ENCODE measurements at regions not wholly inside any gene's neighbourhood (a gene's known extent, or its start where the extent isn't known, plus 50 kb on each side); places are given as distances from the start of the nearest gene placed in this dataset.
"Not testable (repeated sequence)": the region's sequence is repeated elsewhere in the genome, so short reads cannot be mapped to it uniquely, and the experiment has no call there.

DNA sequence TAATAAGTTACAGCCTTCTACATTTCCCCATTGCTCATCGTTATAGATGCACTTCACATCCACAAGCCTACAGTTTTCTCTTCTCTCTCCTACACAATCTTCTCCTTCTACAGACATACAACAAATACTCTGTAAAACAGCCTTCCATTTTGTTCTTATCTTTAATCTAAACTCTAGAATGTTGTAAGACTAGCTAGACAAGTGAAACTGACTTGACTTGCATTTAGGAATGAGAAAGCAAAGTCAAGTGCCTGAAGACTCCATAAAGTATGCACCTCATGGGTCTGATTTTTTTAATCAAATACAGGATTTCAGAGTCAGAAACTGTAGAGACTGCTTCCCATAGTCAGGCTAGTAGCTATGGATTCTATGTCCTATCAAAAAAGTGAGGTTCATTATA is 190.3 kb downstream of the KLHL28 start:
- no peak for DNase-seq
- Histone ChIP-seq H3K36me3 (replicated peaks; ENCODE audit: control insufficient read depth, insufficient read depth, low read length) (no peaks in the 10 kb centered on the region), H3K4me3 (ENCODE audit: insufficient read depth, low read depth, low read length) (no peak overlapping the region), H3K27me3 (ENCODE audit: control insufficient read depth, insufficient read depth, low read length) (no peaks in the 10 kb centered on the region)

DNA sequence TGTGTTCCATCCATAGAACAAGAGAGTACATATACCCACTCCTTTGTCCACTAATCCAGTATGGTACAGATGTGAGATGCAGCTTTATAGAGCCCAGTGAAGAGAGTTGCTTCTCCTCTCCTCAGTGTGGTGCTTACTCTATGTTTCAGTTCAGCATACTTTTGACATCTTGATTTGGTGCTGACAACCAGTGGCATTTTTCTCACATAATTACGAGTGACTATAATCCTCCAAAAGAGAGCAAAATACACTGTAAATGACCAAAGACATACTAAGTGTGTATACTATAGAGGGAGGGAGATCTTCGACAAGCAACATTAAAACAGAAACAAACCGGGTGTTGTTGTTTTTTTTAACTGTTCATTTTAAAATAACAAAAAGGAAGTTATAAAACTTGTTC is 191.5 kb downstream of the KLHL28 start:
- no peaks in the 10 kb centered on the region for H3K36me3 ChIP-seq (replicated peaks; ENCODE audit: control insufficient read depth, insufficient read depth, low read length)

GRCh38 chr14:44768935-44769334 is 192.8 kb downstream of the KLHL28 start:
- Histone ChIP-seq H3K4me3 (ENCODE audit: insufficient read depth, low read depth, low read length) (no peak overlapping the region), H3K27me3 (ENCODE audit: control insufficient read depth, insufficient read depth, low read length) (no peaks in the 10 kb centered on the region), H3K36me3 (replicated peaks; ENCODE audit: control insufficient read depth, insufficient read depth, low read length) (no peaks in the 10 kb centered on the region)
- DNase-seq, result no peak

More for the DNA sequence above, 191.5 kb downstream of the KLHL28 start:
- no peaks in the 10 kb centered on the region for H3K27me3 ChIP-seq (ENCODE audit: control insufficient read depth, insufficient read depth, low read length)
- H3K4me3 ChIP-seq (ENCODE audit: insufficient read depth, low read depth, low read length), result no peak overlapping the region
- DNase-seq, result no peak

DNA sequence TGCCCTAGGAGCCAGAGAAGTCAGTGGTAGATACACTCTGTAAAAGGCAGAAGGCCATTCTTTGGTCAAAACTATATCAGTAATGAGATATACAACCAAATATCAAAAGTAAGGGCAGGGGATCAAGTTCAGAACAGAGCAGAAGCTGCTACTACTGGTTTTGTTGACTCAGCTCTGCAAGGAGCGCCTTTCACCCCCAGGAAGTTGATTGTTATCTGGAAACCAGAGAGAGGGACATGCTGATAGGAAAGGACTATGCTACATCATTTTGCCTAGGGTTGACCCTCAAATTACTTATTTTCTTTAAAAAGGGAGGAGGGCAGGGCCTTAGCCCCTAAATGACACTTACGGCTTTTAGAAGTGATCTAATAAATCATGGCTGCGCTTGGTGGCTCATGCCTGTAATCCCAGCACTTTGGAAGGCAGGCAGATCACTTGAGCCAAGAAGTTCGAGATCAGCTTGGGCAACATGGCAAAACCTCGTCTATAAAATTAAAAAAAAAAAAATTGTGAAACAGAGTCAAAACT is 194.0 kb downstream of the KLHL28 start:
- no peaks in the 10 kb centered on the region for H3K36me3 ChIP-seq (replicated peaks; ENCODE audit: control insufficient read depth, insufficient read depth, low read length)
- no peaks in the 10 kb centered on the region for H3K27me3 ChIP-seq (ENCODE audit: control insufficient read depth, insufficient read depth, low read length)
- no peak for DNase-seq
- no peak overlapping the region for H3K4me3 ChIP-seq (ENCODE audit: insufficient read depth, low read depth, low read length)

- no peak for DNase-seq
- Histone ChIP-seq H3K4me3 (ENCODE audit: insufficient read depth, low read depth, low read length) (no peak overlapping the region), H3K27me3 (ENCODE audit: control insufficient read depth, insufficient read depth, low read length) (no peaks in the 10 kb centered on the region), H3K36me3 (replicated peaks; ENCODE audit: control insufficient read depth, insufficient read depth, low read length) (no peaks in the 10 kb centered on the region)
Measured at GRCh38 chr14:44766285-44766684, 195.5 kb downstream of the KLHL28 start.

GRCh38 chr14:44763356-44763755 is 198.4 kb downstream of the KLHL28 start:
- H3K27me3 ChIP-seq (ENCODE audit: control insufficient read depth, insufficient read depth, low read length), result no peaks in the 10 kb centered on the region
- DNase-seq, result no peak

DNA sequence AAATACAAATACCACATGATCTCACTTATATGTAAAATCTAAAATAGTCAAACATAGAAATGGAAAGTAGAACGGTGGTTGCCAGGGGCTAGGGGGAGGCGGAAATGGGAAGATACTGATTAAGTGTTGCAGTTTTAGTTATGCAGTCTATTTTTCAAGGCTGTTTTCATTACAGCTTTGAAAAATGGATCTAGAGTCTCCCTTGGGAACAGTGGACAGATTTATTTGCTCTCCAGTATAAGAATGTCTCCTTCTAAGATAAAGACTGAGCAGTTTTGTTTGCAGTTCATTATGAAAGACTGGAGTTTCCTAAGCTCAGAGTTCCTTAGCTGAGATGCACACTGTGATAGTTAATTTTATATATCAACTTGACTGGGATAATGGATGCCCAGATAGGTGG is 202.5 kb downstream of the KLHL28 start:
- no peaks in the 10 kb centered on the region for H3K36me3 ChIP-seq (replicated peaks; ENCODE audit: control insufficient read depth, insufficient read depth, low read length)
- no peak overlapping the region for H3K4me3 ChIP-seq (ENCODE audit: insufficient read depth, low read depth, low read length)
- no peak for DNase-seq
- no peaks in the 10 kb centered on the region for H3K27me3 ChIP-seq (ENCODE audit: control insufficient read depth, insufficient read depth, low read length)

More at GRCh38 chr14:44763356-44763755, 198.4 kb downstream of the KLHL28 start:
- H3K36me3 ChIP-seq (replicated peaks; ENCODE audit: control insufficient read depth, insufficient read depth, low read length), result no peaks in the 10 kb centered on the region
- H3K4me3 ChIP-seq (ENCODE audit: insufficient read depth, low read depth, low read length), result no peak overlapping the region

DNA sequence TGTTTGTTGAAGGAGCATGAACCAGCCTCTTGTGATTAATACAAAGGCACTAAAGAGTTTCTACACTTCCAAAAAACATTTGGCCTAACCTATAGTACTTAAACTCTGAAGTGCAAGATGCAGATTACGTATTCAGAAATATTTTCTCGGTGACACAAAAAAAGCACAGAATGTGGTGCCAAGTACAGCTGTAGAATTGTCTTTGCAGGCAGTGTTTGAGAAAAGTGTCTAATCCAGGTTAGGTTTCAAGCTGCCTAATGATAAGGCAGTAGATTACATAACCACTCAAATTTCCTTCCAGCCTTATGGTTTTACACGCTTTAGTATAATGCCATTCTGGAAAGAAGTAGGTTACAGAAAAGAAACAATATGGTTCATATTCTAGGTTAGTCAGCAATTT is 205.2 kb downstream of the KLHL28 start:
- Histone ChIP-seq H3K36me3 (replicated peaks; ENCODE audit: control insufficient read depth, insufficient read depth, low read length) (no peaks in the 10 kb centered on the region), H3K27me3 (ENCODE audit: control insufficient read depth, insufficient read depth, low read length) (no peaks in the 10 kb centered on the region), H3K4me3 (ENCODE audit: insufficient read depth, low read depth, low read length) (no peak overlapping the region)
- DNase-seq, result no peak

DNA sequence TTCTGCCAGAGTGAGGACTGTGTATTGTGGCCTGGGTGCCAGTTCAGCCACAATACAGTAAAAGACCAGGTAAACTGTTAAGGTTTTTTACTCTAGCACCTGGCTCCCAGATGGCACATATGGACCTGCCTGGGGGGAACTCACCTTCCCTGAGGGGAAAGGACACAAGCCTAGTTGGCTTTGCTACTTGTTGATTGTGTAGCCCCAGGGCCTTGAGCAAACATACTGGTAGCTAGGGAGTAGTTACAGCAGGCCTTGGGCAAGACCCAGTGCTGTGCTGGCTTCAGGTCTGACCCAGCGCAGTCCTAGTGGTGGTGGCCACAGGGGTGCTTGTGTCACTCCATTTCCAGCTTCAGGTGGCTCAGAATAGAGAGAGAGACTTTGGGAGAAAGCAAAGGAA is 216.4 kb downstream of the KLHL28 start:
- Histone ChIP-seq H3K4me3 (ENCODE audit: insufficient read depth, low read depth, low read length) (no peak overlapping the region), H3K27me3 (ENCODE audit: control insufficient read depth, insufficient read depth, low read length) (no peaks in the 10 kb centered on the region), H3K36me3 (replicated peaks; ENCODE audit: control insufficient read depth, insufficient read depth, low read length) (no peaks in the 10 kb centered on the region)
- no peak for DNase-seq

DNA sequence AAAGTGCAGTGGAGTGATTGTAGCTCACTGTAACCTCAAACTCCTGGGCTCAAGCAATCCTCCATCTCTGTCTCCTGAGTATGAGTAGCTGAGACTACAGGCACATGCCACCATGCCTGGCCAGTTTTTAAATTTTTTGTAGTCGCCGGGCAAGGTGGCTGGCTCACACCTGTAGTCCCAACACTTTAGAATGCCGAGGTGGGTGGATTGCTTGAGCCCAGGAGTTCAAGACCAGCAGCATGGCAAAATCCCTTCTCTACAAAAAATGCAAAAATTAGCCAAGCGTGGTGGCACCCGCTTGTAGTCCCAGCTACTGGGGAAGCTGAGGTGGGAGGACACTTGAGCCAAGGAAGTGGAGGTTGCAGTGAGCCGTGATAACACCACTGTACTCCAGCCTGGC is 219.5 kb downstream of the KLHL28 start:
- H3K36me3 ChIP-seq (replicated peaks; ENCODE audit: control insufficient read depth, insufficient read depth, low read length), result no peaks in the 10 kb centered on the region
- no peak overlapping the region for H3K4me3 ChIP-seq (ENCODE audit: insufficient read depth, low read depth, low read length)
- no peaks in the 10 kb centered on the region for H3K27me3 ChIP-seq (ENCODE audit: control insufficient read depth, insufficient read depth, low read length)
- DNase-seq, result no peak

- Histone ChIP-seq H3K27me3 (ENCODE audit: control insufficient read depth, insufficient read depth, low read length) (no peaks in the 10 kb centered on the region), H3K4me3 (ENCODE audit: insufficient read depth, low read depth, low read length) (no peak overlapping the region), H3K36me3 (replicated peaks; ENCODE audit: control insufficient read depth, insufficient read depth, low read length) (no peaks in the 10 kb centered on the region)
- DNase-seq, result no peak
Measured at GRCh38 chr14:44741431-44741830, 220.3 kb downstream of the KLHL28 start.

DNA sequence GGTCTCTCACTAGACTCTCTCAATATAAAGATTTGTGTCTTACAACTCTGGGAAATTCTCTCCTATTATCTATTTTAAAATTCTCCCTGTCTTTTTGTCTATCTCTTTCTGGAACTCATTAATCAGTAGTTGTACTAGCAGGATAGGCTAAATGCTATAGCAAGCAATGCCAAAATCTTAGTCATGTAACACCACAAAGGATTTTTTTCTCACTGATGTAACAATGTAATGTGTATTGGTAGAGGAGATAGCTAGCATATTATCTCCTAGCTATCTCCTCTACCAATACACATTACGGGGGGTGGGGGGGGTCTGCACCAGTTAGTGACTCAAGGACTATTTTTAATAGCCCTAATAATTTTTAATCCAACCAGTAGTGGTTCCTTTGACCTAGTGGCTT is 225.4 kb downstream of the KLHL28 start:
- H3K4me3 ChIP-seq (ENCODE audit: insufficient read depth, low read depth, low read length), result no peak overlapping the region
- DNase-seq, result no peak
- H3K36me3 ChIP-seq (replicated peaks; ENCODE audit: control insufficient read depth, insufficient read depth, low read length), result no peaks in the 10 kb centered on the region
- H3K27me3 ChIP-seq (ENCODE audit: control insufficient read depth, insufficient read depth, low read length), result no peaks in the 10 kb centered on the region

DNA sequence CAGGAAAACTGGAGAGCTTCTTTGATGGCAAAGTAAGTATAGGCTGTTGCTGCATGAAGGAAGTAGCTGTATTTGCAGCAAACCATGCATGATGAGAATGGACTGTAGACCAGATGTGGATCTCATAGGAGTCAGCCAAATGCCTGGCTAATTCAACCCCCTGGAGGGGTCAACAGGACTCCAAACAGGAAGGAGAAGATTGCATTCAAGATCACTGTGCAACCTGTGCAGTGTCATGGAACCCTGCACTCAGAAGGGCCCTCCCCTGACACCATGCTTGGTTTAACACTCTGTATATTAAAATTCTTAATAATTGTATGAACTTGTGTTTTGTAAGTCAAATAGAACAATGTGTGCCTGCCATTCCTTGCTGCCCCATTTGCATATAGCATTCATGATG is 225.1 kb upstream of the FSCB start:
- Histone ChIP-seq H3K4me3 (ENCODE audit: insufficient read depth, low read depth, low read length) (no peak overlapping the region), H3K27me3 (ENCODE audit: control insufficient read depth, insufficient read depth, low read length) (no peaks in the 10 kb centered on the region), H3K36me3 (replicated peaks; ENCODE audit: control insufficient read depth, insufficient read depth, low read length) (no peaks in the 10 kb centered on the region)
- DNase-seq, result no peak

DNA sequence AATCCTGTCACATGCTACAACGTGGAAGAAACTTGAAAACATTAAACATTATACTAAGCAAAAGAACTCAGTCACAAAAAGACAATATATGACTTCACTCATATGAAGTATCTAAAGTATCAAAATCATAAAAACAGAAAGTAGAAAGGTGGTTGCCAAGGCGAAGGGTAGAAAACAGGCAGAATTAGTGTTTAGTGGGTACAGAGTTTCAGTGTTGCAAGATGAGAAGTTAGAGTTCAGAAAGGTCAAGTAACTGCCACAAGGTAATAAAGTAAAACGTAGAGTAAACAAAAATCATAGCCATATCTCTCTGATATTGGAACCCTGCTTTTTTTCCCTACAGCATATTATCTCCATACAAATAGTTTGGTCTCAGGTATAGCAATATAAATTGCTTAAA is 223.8 kb upstream of the FSCB start:
- Histone ChIP-seq H3K27me3 (ENCODE audit: control insufficient read depth, insufficient read depth, low read length) (no peaks in the 10 kb centered on the region), H3K4me3 (ENCODE audit: insufficient read depth, low read depth, low read length) (no peak overlapping the region), H3K36me3 (replicated peaks; ENCODE audit: control insufficient read depth, insufficient read depth, low read length) (no peaks in the 10 kb centered on the region)
- DNase-seq, result no peak

DNA sequence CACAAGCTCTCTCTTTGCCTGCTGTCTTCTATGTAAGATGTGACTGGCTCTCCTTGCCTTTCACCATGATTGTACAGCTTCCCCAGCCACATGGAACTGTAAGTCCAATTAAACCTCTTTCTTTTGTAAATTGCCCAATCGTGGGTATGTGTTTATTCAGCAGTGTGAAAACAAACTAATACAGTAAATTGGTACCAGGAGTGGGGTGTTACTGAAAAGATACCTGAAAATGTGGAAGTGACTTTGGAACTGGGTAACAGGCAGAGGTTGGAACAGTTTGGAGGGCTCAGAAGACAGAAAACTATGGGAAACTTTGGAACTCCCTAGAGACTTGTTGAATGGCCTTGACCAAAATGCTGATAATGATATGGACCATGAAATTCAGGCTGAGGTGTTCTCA is 214.3 kb upstream of the FSCB start:
- not testable (repeated sequence) for H3K4me3 ChIP-seq (ENCODE audit: insufficient read depth, low read depth, low read length); H3K27me3 ChIP-seq (ENCODE audit: control insufficient read depth, insufficient read depth, low read length); DNase-seq; H3K36me3 ChIP-seq (replicated peaks; ENCODE audit: control insufficient read depth, insufficient read depth, low read length)

DNA sequence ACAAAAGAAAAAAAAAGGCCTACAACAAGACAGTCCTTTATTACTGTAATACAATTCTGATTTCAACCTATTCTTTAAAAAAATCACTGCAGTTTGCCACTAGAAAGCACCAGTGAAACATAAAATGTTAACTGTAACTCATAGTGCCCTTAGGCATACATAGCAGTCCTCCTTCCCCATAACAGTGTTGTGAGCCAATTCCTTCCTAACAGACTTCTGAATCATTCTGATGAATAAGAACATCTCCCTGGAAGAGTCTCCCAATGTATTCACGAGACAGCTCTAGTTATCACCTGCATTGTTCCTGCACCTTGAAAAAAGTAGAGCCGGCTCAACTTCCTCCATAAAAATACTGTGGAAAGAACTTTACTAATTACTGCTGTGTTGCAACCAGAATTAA is 213.6 kb upstream of the FSCB start:
- H3K36me3 ChIP-seq (replicated peaks; ENCODE audit: control insufficient read depth, insufficient read depth, low read length), result no peaks in the 10 kb centered on the region
- DNase-seq, result no peak
- no peak overlapping the region for H3K4me3 ChIP-seq (ENCODE audit: insufficient read depth, low read depth, low read length)
- no peaks in the 10 kb centered on the region for H3K27me3 ChIP-seq (ENCODE audit: control insufficient read depth, insufficient read depth, low read length)
